ENCODE measurements at regions not wholly inside any gene's neighbourhood (a gene's known extent, or its start where the extent isn't known, plus 50 kb on each side); places are given as distances from the start of the nearest gene placed in this dataset.

DNA sequence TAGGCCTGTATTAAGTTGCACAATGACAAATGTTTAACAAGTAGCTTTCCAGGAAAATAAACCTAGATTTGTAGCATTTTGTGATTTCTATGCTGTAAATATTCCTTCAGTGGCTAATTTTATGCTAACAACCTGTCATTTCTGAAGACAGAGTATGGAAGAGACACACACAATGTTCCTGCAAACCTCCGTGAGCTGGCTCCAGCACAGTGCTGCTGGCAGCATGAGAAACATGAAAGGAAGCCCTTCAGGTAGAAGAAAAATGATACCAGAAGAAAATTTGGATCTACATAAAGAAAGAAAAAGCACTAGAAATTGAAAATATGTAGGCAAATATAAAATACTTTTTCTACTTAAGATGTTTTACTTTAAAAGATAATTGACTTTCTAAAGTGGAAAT lies 69.5 kb upstream of the CTTNBP2 start:
- Mint-ChIP-seq H3K9me3 (ENCODE audit: low read depth) (peaks cover 21% of the 10 kb centered on the region), H3K27ac (ENCODE audit: unreplicated experiment) (no peak overlapping the region)

DNA sequence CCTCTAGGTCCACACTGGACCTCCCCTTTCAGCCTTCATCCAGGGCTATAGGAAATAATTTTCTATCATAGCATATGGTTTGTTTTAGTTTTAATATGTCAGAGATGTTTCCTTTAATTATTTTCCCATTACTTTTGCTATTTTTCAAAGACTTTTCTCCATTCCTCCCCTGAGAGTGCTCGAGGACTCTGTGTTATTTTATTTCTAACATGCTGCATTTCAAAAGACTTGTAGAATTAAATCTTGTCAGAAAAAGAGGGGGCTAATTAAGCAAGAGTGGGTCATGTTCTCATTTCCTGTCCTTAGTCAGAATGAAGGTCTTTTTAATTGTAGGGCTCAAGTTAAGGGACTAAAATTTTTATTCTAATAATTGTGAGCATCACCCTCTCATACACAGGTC lies 71.6 kb upstream of the CTTNBP2 start:
- Mint-ChIP-seq H3K27ac (ENCODE audit: unreplicated experiment) (no peak overlapping the region), H3K9me3 (ENCODE audit: low read depth) (peaks cover 21% of the 10 kb centered on the region), H3K4me1 (ENCODE audit: low read depth) (peaks cover 12% of the 10 kb centered on the region), H3K36me3 (ENCODE audit: low read depth) (no peaks in the 10 kb centered on the region), H3K4me3 (ENCODE audit: unreplicated experiment) (no peak overlapping the region), H3K27me3 (ENCODE audit: low read depth) (no peaks in the 10 kb centered on the region)
- TF ChIP-seq, protein P1, sequence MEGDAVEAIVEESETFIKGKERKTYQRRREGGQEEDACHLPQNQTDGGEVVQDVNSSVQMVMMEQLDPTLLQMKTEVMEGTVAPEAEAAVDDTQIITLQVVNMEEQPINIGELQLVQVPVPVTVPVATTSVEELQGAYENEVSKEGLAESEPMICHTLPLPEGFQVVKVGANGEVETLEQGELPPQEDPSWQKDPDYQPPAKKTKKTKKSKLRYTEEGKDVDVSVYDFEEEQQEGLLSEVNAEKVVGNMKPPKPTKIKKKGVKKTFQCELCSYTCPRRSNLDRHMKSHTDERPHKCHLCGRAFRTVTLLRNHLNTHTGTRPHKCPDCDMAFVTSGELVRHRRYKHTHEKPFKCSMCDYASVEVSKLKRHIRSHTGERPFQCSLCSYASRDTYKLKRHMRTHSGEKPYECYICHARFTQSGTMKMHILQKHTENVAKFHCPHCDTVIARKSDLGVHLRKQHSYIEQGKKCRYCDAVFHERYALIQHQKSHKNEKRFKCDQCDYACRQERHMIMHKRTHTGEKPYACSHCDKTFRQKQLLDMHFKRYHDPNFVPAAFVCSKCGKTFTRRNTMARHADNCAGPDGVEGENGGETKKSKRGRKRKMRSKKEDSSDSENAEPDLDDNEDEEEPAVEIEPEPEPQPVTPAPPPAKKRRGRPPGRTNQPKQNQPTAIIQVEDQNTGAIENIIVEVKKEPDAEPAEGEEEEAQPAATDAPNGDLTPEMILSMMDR (IDR thresholded peaks at IDR 0.05): no peak
- DNase-seq (ENCODE audit: low spot score): no peak

More for the DNA sequence above, 69.5 kb upstream of the CTTNBP2 start:
- Mint-ChIP-seq H3K27me3 (ENCODE audit: low read depth) (no peaks in the 10 kb centered on the region), H3K4me1 (ENCODE audit: low read depth) (peaks cover 12% of the 10 kb centered on the region), H3K36me3 (ENCODE audit: low read depth) (no peaks in the 10 kb centered on the region), H3K4me3 (ENCODE audit: unreplicated experiment) (no peak overlapping the region)
- TF ChIP-seq, protein P1 (IDR thresholded peaks at IDR 0.05): no peak
- DNase-seq (ENCODE audit: low spot score): no peak

DNA sequence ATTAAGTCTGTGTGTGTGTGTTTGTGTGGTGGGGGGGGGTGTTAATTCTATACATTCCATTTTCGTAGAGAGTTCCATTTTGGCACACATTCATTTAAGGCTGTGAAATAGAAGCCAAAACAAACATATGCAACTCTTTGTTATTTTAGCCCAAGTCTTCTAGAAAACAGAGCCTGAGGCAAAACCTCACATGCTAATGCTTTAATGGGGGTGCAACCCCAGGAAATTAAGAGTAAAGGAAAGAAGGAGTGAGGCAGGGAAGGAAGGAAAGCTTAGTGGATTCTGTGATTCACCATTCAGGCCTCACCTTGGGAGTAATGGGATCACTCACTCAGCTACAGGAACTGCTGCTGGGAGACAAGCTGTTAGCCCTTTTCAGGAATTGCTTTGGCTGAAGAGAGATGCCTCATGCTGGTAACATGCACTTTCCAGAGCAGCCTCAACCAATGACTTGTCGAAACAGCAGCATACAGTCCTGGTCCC lies 73.0 kb upstream of the CTTNBP2 start:
- peaks cover 12% of the 10 kb centered on the region for H3K4me1 Mint-ChIP-seq (ENCODE audit: low read depth)
- H3K4me3 Mint-ChIP-seq (ENCODE audit: unreplicated experiment): no peak overlapping the region
- peak overlapping the region; percentile 30 for H3K27ac Mint-ChIP-seq (ENCODE audit: unreplicated experiment)

DNA sequence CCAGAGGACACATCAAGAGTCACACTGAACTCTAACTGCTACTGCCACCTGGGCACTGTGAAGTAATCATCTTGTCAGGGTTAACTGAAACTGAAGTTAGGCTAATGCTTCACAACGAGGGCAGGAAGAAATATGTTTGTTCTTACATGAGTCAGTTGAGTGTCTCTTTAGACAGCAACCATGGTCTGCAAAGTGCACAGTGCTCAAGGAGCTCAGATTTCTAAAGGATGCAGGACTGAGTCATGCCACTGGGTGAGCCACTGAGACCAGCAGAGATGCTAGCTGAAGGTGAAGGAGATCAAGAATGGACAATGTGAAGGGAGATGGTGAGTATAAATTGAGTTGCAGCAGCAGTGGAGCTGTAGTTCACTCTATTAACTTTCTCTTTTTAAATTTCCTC lies 76.0 kb upstream of the CTTNBP2 start:
- H3K9me3 Mint-ChIP-seq (ENCODE audit: low read depth): peaks cover 5% of the 10 kb centered on the region
- peaks cover 2% of the 10 kb centered on the region for H3K27me3 Mint-ChIP-seq (ENCODE audit: low read depth)
- H3K4me3 Mint-ChIP-seq (ENCODE audit: unreplicated experiment): no peak overlapping the region
- no peaks in the 10 kb centered on the region for H3K36me3 Mint-ChIP-seq (ENCODE audit: low read depth)
- no peak for DNase-seq (ENCODE audit: low spot score)
- TF ChIP-seq, protein P1 (IDR thresholded peaks at IDR 0.05): peak; percentile 54
- H3K27ac Mint-ChIP-seq (ENCODE audit: unreplicated experiment): no peak overlapping the region
- H3K4me1 Mint-ChIP-seq (ENCODE audit: low read depth): peaks cover 12% of the 10 kb centered on the region

More for the DNA sequence above, 73.0 kb upstream of the CTTNBP2 start:
- Mint-ChIP-seq H3K9me3 (ENCODE audit: low read depth) (peaks cover 18% of the 10 kb centered on the region), H3K36me3 (ENCODE audit: low read depth) (no peaks in the 10 kb centered on the region), H3K27me3 (ENCODE audit: low read depth) (no peaks in the 10 kb centered on the region)
- TF ChIP-seq, protein P1 (IDR thresholded peaks at IDR 0.05): no peak
- DNase-seq (ENCODE audit: low spot score): no peak

DNA sequence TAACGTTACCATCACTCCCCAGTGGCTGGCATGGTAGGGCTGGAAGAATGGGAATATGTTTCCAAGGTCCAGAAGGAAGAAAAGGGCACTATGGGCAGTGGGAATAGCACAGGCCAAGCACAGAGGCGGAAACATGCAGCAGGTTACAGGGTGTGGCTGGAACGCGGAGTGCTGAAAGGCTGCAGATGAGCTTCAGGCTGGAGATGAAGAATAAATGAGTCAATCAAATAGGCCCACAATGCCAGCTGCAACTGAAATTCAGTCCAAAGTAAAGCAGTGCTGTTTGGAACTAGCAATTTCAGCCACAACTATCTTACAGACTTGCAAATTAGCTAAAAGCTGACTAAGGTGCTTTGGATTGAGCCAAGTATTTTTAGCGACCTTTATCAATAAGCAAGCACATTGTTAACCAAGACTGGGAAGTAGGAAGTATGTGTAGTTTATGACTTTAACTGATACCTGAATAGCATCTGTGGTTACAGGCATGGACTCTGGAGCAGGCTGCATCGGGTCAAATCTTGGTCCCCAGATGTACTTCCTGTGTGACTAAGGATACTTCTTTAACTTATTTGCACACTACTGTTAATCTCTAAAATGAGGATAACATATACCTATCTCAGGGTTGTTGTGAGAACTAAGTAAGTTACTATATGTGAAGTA lies 77.5 kb upstream of the CTTNBP2 start:
- H3K27me3 Mint-ChIP-seq (ENCODE audit: low read depth): peaks cover 2% of the 10 kb centered on the region
- no peak overlapping the region for H3K27ac Mint-ChIP-seq (ENCODE audit: unreplicated experiment)
- H3K36me3 Mint-ChIP-seq (ENCODE audit: low read depth): no peaks in the 10 kb centered on the region
- H3K4me1 Mint-ChIP-seq (ENCODE audit: low read depth): peaks cover 11% of the 10 kb centered on the region
- no peak for DNase-seq (ENCODE audit: low spot score)
- peaks cover 5% of the 10 kb centered on the region for H3K9me3 Mint-ChIP-seq (ENCODE audit: low read depth)
- TF ChIP-seq, protein P1 (IDR thresholded peaks at IDR 0.05): no peak
- no peak overlapping the region for H3K4me3 Mint-ChIP-seq (ENCODE audit: unreplicated experiment)

All from chondrocyte (in vitro differentiated cells).